ENCODE measurements at regions not wholly inside any gene's neighbourhood (a gene's known extent, or its start where the extent isn't known, plus 50 kb on each side); places are given as distances from the start of the nearest gene placed in this dataset.

DNA sequence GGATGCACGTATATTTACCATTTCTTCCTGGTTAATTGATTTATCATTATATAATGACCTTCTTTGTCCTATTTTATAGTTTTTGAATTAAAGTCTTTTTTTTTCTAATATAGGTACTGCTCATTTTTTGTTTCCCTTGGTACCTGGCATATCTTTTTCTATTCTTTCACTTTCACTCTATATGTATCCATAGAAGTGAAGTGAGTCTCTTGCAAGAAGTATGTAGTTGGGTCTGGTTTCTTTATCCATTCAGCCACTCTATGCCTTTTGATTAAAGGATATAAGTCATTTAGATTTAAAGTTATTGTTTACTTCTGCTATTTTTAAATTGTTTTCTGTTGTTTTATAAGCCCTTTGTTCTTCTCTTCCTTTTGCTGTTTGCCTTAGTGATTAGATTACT lies 194.3 kb upstream of the SLITRK6 start:
- TF ChIP-seq, protein P1, sequence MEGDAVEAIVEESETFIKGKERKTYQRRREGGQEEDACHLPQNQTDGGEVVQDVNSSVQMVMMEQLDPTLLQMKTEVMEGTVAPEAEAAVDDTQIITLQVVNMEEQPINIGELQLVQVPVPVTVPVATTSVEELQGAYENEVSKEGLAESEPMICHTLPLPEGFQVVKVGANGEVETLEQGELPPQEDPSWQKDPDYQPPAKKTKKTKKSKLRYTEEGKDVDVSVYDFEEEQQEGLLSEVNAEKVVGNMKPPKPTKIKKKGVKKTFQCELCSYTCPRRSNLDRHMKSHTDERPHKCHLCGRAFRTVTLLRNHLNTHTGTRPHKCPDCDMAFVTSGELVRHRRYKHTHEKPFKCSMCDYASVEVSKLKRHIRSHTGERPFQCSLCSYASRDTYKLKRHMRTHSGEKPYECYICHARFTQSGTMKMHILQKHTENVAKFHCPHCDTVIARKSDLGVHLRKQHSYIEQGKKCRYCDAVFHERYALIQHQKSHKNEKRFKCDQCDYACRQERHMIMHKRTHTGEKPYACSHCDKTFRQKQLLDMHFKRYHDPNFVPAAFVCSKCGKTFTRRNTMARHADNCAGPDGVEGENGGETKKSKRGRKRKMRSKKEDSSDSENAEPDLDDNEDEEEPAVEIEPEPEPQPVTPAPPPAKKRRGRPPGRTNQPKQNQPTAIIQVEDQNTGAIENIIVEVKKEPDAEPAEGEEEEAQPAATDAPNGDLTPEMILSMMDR (IDR thresholded peaks at IDR 0.05), result no peak
- no peak for TF ChIP-seq ZFX (IDR thresholded peaks at IDR 0.05; ENCODE audit: borderline replicate concordance)
